ENCODE measurements at regions not wholly inside any gene's neighbourhood (a gene's known extent, or its start where the extent isn't known, plus 50 kb on each side); places are given as distances from the start of the nearest gene placed in this dataset.

DNA sequence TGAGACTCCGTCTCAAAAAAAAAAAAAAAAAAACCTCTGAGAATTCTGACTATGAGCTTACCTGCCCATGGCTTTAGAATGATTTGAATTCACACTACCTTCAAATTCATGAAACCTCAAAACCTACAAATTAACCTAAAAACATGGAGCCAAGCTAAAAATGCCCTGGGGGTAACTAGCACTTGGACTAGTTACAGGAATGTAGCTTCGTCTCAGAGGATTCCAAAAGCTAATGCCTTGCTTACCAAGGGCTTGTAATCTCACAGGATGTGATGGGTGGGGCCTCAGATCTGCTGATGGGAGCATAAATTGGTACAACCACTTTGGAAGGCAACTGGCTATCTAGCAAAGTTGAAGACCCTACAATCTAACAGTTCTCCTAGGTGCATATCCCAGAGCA lies 79.4 kb upstream of the SPRY1 start:
- H4K20me1 ChIP-seq (ENCODE audit: control insufficient read depth, extremely low read depth, insufficient read depth, low read length), result no peaks in the 10 kb centered on the region
- dilution Hi-C loops (cut with MboI; ENCODE audit: extremely low pct_ligation_motif_present, low sequenced_read_pairs), result no loop called here
- no peak for TF ChIP-seq EZH2 (IDR thresholded peaks at IDR 0.05; ENCODE audit: low read length)
- TF ChIP-seq, protein P1, sequence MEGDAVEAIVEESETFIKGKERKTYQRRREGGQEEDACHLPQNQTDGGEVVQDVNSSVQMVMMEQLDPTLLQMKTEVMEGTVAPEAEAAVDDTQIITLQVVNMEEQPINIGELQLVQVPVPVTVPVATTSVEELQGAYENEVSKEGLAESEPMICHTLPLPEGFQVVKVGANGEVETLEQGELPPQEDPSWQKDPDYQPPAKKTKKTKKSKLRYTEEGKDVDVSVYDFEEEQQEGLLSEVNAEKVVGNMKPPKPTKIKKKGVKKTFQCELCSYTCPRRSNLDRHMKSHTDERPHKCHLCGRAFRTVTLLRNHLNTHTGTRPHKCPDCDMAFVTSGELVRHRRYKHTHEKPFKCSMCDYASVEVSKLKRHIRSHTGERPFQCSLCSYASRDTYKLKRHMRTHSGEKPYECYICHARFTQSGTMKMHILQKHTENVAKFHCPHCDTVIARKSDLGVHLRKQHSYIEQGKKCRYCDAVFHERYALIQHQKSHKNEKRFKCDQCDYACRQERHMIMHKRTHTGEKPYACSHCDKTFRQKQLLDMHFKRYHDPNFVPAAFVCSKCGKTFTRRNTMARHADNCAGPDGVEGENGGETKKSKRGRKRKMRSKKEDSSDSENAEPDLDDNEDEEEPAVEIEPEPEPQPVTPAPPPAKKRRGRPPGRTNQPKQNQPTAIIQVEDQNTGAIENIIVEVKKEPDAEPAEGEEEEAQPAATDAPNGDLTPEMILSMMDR (optimal IDR thresholded peaks at IDR 0.05 in 1 of 3, IDR thresholded peaks at IDR 0.05 in 1 of 3, conservative IDR thresholded peaks at IDR 0.05 in 1 of 3; ENCODE audit: extremely low read depth in 1 of 3, insufficient read depth in 2 of 3, low read length in 3 of 3), result no peak
- FAIRE-seq, result peak; percentile 67
- H3K9me3 ChIP-seq (ENCODE audit: control insufficient read depth, low read depth, low read length), result no peaks in the 10 kb centered on the region
- H3K27me3 ChIP-seq (ENCODE audit: control insufficient read depth, extremely low read depth, insufficient read depth, low read length), result no peaks in the 10 kb centered on the region
- no peak for DNase-seq (ENCODE audit: low read depth, low spot score)
- no peaks in the 10 kb centered on the region for H3K79me2 ChIP-seq (ENCODE audit: control insufficient read depth, insufficient read depth, low read length)
- no peak overlapping the region for H3K27ac ChIP-seq (ENCODE audit: control insufficient read depth, insufficient read depth, low read length)
- no peak overlapping the region for H3K4me3 ChIP-seq (ENCODE audit: control insufficient read depth in 2 of 3, extremely low read depth in 1 of 3, insufficient read depth in 2 of 3, low read depth in 1 of 3, low read length in 3 of 3)
- no peaks in the 10 kb centered on the region for H3K36me3 ChIP-seq (ENCODE audit: control insufficient read depth in 2 of 2, extremely low read depth in 1 of 2, insufficient read depth in 2 of 2, low read length in 2 of 2)
- no peaks in the 10 kb centered on the region for H3K4me1 ChIP-seq (ENCODE audit: control insufficient read depth, extremely low read depth, insufficient read depth, low read length)
- no peaks in the 10 kb centered on the region for H3K9me1 ChIP-seq (ENCODE audit: control insufficient read depth, extremely low read depth, insufficient read depth, low read length)
- no peak overlapping the region for H3K9ac ChIP-seq (ENCODE audit: control insufficient read depth, extremely low read depth, insufficient read depth, low read length)
- H2AFZ ChIP-seq (ENCODE audit: control insufficient read depth, low read length), result no peak overlapping the region
- no peak overlapping the region for H3K4me2 ChIP-seq (ENCODE audit: control insufficient read depth, extremely low read depth, insufficient read depth, low read depth, low read length)

DNA sequence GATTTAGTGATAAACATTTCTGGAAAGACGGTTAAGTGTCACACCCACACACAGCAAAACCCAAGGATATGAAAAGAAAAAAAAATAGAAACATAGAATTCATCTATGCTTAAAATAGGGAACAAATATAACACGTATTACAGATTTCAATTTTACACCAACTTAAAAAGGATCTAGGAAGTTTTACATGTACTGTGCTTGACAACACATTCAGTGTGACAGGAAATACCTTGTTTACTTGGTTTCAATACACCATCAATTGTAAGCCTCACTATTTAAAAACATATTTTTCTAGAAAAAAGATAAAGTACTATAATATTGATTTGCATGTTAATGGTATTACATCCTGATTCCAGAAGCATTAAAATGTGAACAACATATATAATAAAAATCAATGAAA lies 77.0 kb upstream of the SPRY1 start:
- H3K79me2 ChIP-seq (ENCODE audit: control insufficient read depth, insufficient read depth, low read length), result no peaks in the 10 kb centered on the region
- dilution Hi-C loops (cut with MboI; ENCODE audit: extremely low pct_ligation_motif_present, low sequenced_read_pairs), result no loop called here
- FAIRE-seq (peak; percentile 9), DNase-seq (ENCODE audit: low read depth, low spot score) (no peak)
- no peak overlapping the region for H3K4me2 ChIP-seq (ENCODE audit: control insufficient read depth, extremely low read depth, insufficient read depth, low read depth, low read length)
- no peak overlapping the region for H3K4me3 ChIP-seq (ENCODE audit: control insufficient read depth in 2 of 3, extremely low read depth in 1 of 3, insufficient read depth in 2 of 3, low read depth in 1 of 3, low read length in 3 of 3)
- H3K27ac ChIP-seq (ENCODE audit: control insufficient read depth, insufficient read depth, low read length), result no peak overlapping the region
- H3K36me3 ChIP-seq (ENCODE audit: control insufficient read depth in 2 of 2, extremely low read depth in 1 of 2, insufficient read depth in 2 of 2, low read length in 2 of 2), result no peaks in the 10 kb centered on the region
- no peaks in the 10 kb centered on the region for H3K9me1 ChIP-seq (ENCODE audit: control insufficient read depth, extremely low read depth, insufficient read depth, low read length)
- H2AFZ ChIP-seq (ENCODE audit: control insufficient read depth, low read length), result no peak overlapping the region
- H4K20me1 ChIP-seq (ENCODE audit: control insufficient read depth, extremely low read depth, insufficient read depth, low read length), result no peaks in the 10 kb centered on the region
- no peaks in the 10 kb centered on the region for H3K9me3 ChIP-seq (ENCODE audit: control insufficient read depth, low read depth, low read length)
- no peak for TF ChIP-seq EZH2 (IDR thresholded peaks at IDR 0.05; ENCODE audit: low read length)
- TF ChIP-seq, protein P1 (optimal IDR thresholded peaks at IDR 0.05 in 1 of 3, IDR thresholded peaks at IDR 0.05 in 1 of 3, conservative IDR thresholded peaks at IDR 0.05 in 1 of 3; ENCODE audit: extremely low read depth in 1 of 3, insufficient read depth in 2 of 3, low read length in 3 of 3), result no peak
- H3K27me3 ChIP-seq (ENCODE audit: control insufficient read depth, extremely low read depth, insufficient read depth, low read length), result no peaks in the 10 kb centered on the region
- no peaks in the 10 kb centered on the region for H3K4me1 ChIP-seq (ENCODE audit: control insufficient read depth, extremely low read depth, insufficient read depth, low read length)
- no peak overlapping the region for H3K9ac ChIP-seq (ENCODE audit: control insufficient read depth, extremely low read depth, insufficient read depth, low read length)

All from keratinocyte (primary cell).